B cell (primary cell): ENCODE measurements at regions not wholly inside any gene's neighbourhood (a gene's known extent, or its start where the extent isn't known, plus 50 kb on each side); places are given as distances from the start of the nearest gene placed in this dataset.
"Not testable (repeated sequence)": the region's sequence is repeated elsewhere in the genome, so short reads cannot be mapped to it uniquely, and the experiment has no call there.

Source experiments
- ATAC-seq: fragments of 200-7000 bp; cut with Tn5 transposase; one replicate; pipeline ENCODE4 v1.10.0; 2021; ENCODE audit warnings: low read depth, mild to moderate bottlenecking, moderate number of reproducible peaks, moderate library complexity
- CTCF ChIA-PET: fragments of 350-600 bp; sonication (Branson Sonifier 250); formaldehyde crosslinking; loops from one replicate; lab custom pipeline; 2021; ENCODE audit warnings: antibody characterized with exemption, inconsistent platforms; lab: Charles Lee
- POLR2A ChIA-PET: fragments of 350-600 bp; sonication (Branson Sonifier 250); formaldehyde crosslinking; loops from one replicate; lab custom pipeline; 2021; ENCODE audit warnings: antibody characterized with exemption; lab: Charles Lee
- DNase-seq: peaks from one replicate; pipeline ENCODE4 v3.0.0; 2013
- H2AFZ ChIP-seq: 2 replicates; pipeline ENCODE4 v1.6.1; 2012; ENCODE audit warnings: mild to moderate bottlenecking, low read depth, low read length; ENCODE audit not compliant: insufficient read depth, poor library complexity, severe bottlenecking
- H3K27ac ChIP-seq, 2 donors: 1 replicate in 1 of 2; 2 replicates in 1 of 2; pipeline ENCODE4 v1.5.1; 2012 to 2013; ENCODE audit warnings: low read length in 2 of 2, mild to moderate bottlenecking in 2 of 2, moderate library complexity in 1 of 2
- H3K27me3 ChIP-seq, 4 experiments: fragments of 200-600 bp in 1 of 4; sonication (generic) in 1 of 4; replicated peaks in 1 of 4; 1 replicate in 2 of 4; 2 replicates in 2 of 4; pipeline versions ENCODE4 v1.6.1 to v1.7.0; 2013 to 2016; ENCODE audit warnings: low read length in 3 of 4, mild to moderate bottlenecking in 2 of 4, mixed read lengths in 1 of 4, moderate library complexity in 1 of 4; ENCODE audit not compliant: insufficient read depth in 4 of 4, control insufficient read depth in 3 of 4; ENCODE audit errors: control extremely low read depth in 1 of 4
- H3K36me3 ChIP-seq, 2 experiments: replicated peaks in 1 of 2; 1 replicate in 1 of 2; 2 replicates in 1 of 2; pipeline versions ENCODE4 v1.6.1 to v1.7.1; 2013; ENCODE audit warnings: low read length in 1 of 2; ENCODE audit not compliant: insufficient read depth in 2 of 2, control insufficient read depth in 1 of 2; ENCODE audit errors: control extremely low read depth in 1 of 2, extremely low read depth in 1 of 2
- H3K4me1 ChIP-seq, 2 donors: fragments of 200-600 bp in 1 of 2; sonication (generic) in 1 of 2; 1 replicate in 1 of 2; 2 replicates in 1 of 2; pipeline versions ENCODE4 v1.5.1 to v1.6.1; 2013 to 2017; ENCODE audit warnings: low read length in 2 of 2; ENCODE audit not compliant: control insufficient read depth in 2 of 2, insufficient read depth in 2 of 2
- H3K4me2 ChIP-seq: replicated peaks from 2 replicates; pipeline ENCODE3; 2012; ENCODE audit warnings: mild to moderate bottlenecking, low read depth, low read length; ENCODE audit not compliant: poor library complexity, severe bottlenecking
- H3K4me3 ChIP-seq, 5 experiments: fragments of 200-600 bp in 1 of 5; sonication (generic) in 1 of 5; 1 replicate in 3 of 5; 2 replicates in 2 of 5; pipeline versions ENCODE4 v1.5.1 to v1.7.0; 2011 to 2016; ENCODE audit warnings: low read length in 4 of 5, mild to moderate bottlenecking in 4 of 5, low read depth in 2 of 5, control low read depth in 1 of 5, moderate library complexity in 1 of 5; ENCODE audit not compliant: insufficient read depth in 1 of 5; ENCODE audit errors: control extremely low read depth in 1 of 5, extremely low read depth in 1 of 5
- H3K79me2 ChIP-seq: fragments of 200-600 bp; sonication (generic); one replicate; pipeline ENCODE4 v1.6.0; 2016; ENCODE audit warnings: low read length; ENCODE audit not compliant: control insufficient read depth, insufficient read depth
- H3K9ac ChIP-seq: fragments of 200-600 bp; sonication (generic); 2 replicates; pipeline ENCODE4 v1.6.1; 2017; ENCODE audit warnings: mild to moderate bottlenecking, low read length, moderate library complexity
- H3K9me3 ChIP-seq, 3 donors: one replicate each; pipeline versions ENCODE4 v1.6.1 to v1.7.1; 2013; ENCODE audit warnings: low read length in 2 of 3; ENCODE audit not compliant: control insufficient read depth in 2 of 3, insufficient read depth in 1 of 3; ENCODE audit errors: control extremely low read depth in 1 of 3
- H4K20me1 ChIP-seq: 2 replicates; pipeline ENCODE4 v1.6.0; 2012; ENCODE audit warnings: mild to moderate bottlenecking, low read length; ENCODE audit not compliant: insufficient read depth, control insufficient read depth, poor library complexity, severe bottlenecking
- H3K27ac Mint-ChIP-seq: one replicate; pipeline ENCODE4 v1.8.0; 2021; ENCODE audit warnings: mixed read lengths
- H3K27me3 Mint-ChIP-seq: one replicate; pipeline ENCODE4 v1.8.0; 2021; ENCODE audit warnings: mixed read lengths
- H3K4me1 Mint-ChIP-seq: one replicate; pipeline ENCODE4 v1.8.0; 2021; ENCODE audit warnings: mixed read lengths
- H3K4me3 Mint-ChIP-seq: one replicate; pipeline ENCODE4 v1.8.0; 2021; ENCODE audit warnings: mixed read lengths
- H3K9me3 Mint-ChIP-seq: one replicate; pipeline ENCODE4 v1.8.0; 2022; ENCODE audit warnings: mixed read lengths; ENCODE audit not compliant: insufficient read depth
- CTCF ChIP-seq: fragments of 200-600 bp; IDR thresholded peaks from one replicate; pipeline ENCODE4 v1.8.0; 2022; ENCODE audit warnings: antibody characterized with exemption, mild to moderate bottlenecking
- EZH2 ChIP-seq: IDR thresholded peaks from 2 replicates; pipeline ENCODE4 v1.6.1; 2012; ENCODE audit warnings: borderline replicate concordance, low read depth, mild to moderate bottlenecking, moderate library complexity, low read length; ENCODE audit not compliant: insufficient read depth, poor library complexity, severe bottlenecking
- WGBS: methylation state at CpG from one replicate; pipeline ENCODE4 v1.1.5; 2013; ENCODE audit warnings: missing lambda C conversion rate; ENCODE audit not compliant: insufficient coverage; 5-methylcytosine and 5-hydroxymethylcytosine counted together
- intact Hi-C: fragments of 100-400 bp; cut with micrococcal nuclease; formaldehyde crosslinking; loops from one replicate; pipeline ENCODE4 v1.10.0; 2022

- Mint-ChIP-seq H3K27me3 (peaks cover 27% of the 10 kb centered on the region), H3K4me1 (no peaks in the 10 kb centered on the region), H3K9me3 (no peaks in the 10 kb centered on the region), H3K27ac (no peak overlapping the region), H3K4me3 (no peak overlapping the region)
- no peak overlapping the region for H2AFZ ChIP-seq
- CTCF ChIA-PET: no interaction called here
- DNase-seq (no peak), ATAC-seq (no peak)
- no peaks in the 10 kb centered on the region for H3K4me1 ChIP-seq
- no peak overlapping the region for H3K27ac ChIP-seq
- no peaks in the 10 kb centered on the region for H3K27me3 ChIP-seq
- H3K4me3 ChIP-seq: no peak overlapping the region
- peaks cover 0 to 9% (median 1%) of the 10 kb centered on the region in 3 donors for H3K9me3 ChIP-seq
- H3K4me2 ChIP-seq: no peak overlapping the region
- H3K79me2 ChIP-seq: no peaks in the 10 kb centered on the region
- H4K20me1 ChIP-seq: no peaks in the 10 kb centered on the region
- POLR2A ChIA-PET: no interaction called here
- H3K36me3 ChIP-seq: no peaks in the 10 kb centered on the region
- intact Hi-C loops: no loop called here
- TF ChIP-seq CTCF (no peak), EZH2 (no peak)
- no peak overlapping the region for H3K9ac ChIP-seq
- WGBS: 60% methylated on average over 8 of the region's 8 CpGs
Observed at GRCh38 chr17:27088767-27089078, 205.2 kb upstream of the WSB1 start.

- intact Hi-C loops, ATAC-seq, H3K4me2 ChIP-seq, H3K4me3 Mint-ChIP-seq, H3K27me3 ChIP-seq, H3K4me1 ChIP-seq, CTCF ChIA-PET, H3K36me3 ChIP-seq, H3K79me2 ChIP-seq, H3K4me1 Mint-ChIP-seq, H3K9me3 ChIP-seq, H3K9me3 Mint-ChIP-seq, H4K20me1 ChIP-seq, POLR2A ChIA-PET, DNase-seq, H3K27ac Mint-ChIP-seq, H3K27ac ChIP-seq, H2AFZ ChIP-seq, H3K4me3 ChIP-seq, H3K9ac ChIP-seq: not testable (repeated sequence)
- H3K27me3 Mint-ChIP-seq: peaks cover 27% of the 10 kb centered on the region
- WGBS: 77% methylated on average over 24 of the region's 29 CpGs
Observed at GRCh38 chr17:27089079-27089928, 204.6 kb upstream of the WSB1 start.
